ENCODE measurements at regions not wholly inside any gene's neighbourhood (a gene's known extent, or its start where the extent isn't known, plus 50 kb on each side); places are given as distances from the start of the nearest gene placed in this dataset.

GRCh38 chr15:61736790-61737189, 323.5 kb downstream of the VPS13C start:
- DNase-seq: no peak

- no peak for DNase-seq
Measured at GRCh38 chr15:61731099-61731498, 329.1 kb downstream of the VPS13C start.

- DNase-seq: no peak
Measured at GRCh38 chr15:61729646-61730045, 330.6 kb downstream of the VPS13C start.

- DNase-seq: no peak
Measured at GRCh38 chr15:61726166-61726565, 334.1 kb downstream of the VPS13C start.

- no peak for DNase-seq
Measured at GRCh38 chr15:61725251-61725650, 335.0 kb downstream of the VPS13C start.

- DNase-seq: no peak
Measured at GRCh38 chr15:61724251-61724939, 335.9 kb downstream of the VPS13C start.

GRCh38 chr15:61721418-61721817, 338.8 kb downstream of the VPS13C start:
- no peak for DNase-seq

- no peak for DNase-seq
Measured at GRCh38 chr15:61720197-61720704, 340.0 kb downstream of the VPS13C start.

GRCh38 chr15:61715082-61715481, 345.2 kb downstream of the VPS13C start:
- DNase-seq: no peak

GRCh38 chr15:61712129-61712759, 348.0 kb downstream of the VPS13C start:
- DNase-seq: no peak

GRCh38 chr15:61702224-61703020, 357.8 kb downstream of the VPS13C start:
- DNase-seq: no peak

- DNase-seq: no peak
Measured at GRCh38 chr15:61701455-61701854, 358.8 kb downstream of the VPS13C start.

- no peak for DNase-seq
Measured at GRCh38 chr15:61700803-61701202, 359.4 kb downstream of the VPS13C start.

GRCh38 chr15:61697796-61698195, 362.5 kb downstream of the VPS13C start:
- DNase-seq: no peak

GRCh38 chr15:61689067-61689466, 371.2 kb downstream of the VPS13C start:
- no peak for DNase-seq

GRCh38 chr15:61687651-61688050, 372.6 kb downstream of the VPS13C start:
- no peak for DNase-seq

GRCh38 chr15:61687124-61687523, 373.1 kb downstream of the VPS13C start:
- DNase-seq: no peak

- DNase-seq: no peak
Measured at GRCh38 chr15:61685971-61686370, 374.3 kb downstream of the VPS13C start.

GRCh38 chr15:61685534-61685933, 374.7 kb downstream of the VPS13C start:
- no peak for DNase-seq

- no peak for DNase-seq
Measured at GRCh38 chr15:61684749-61685467, 375.3 kb downstream of the VPS13C start.

GRCh38 chr15:61682891-61683735, 377.1 kb downstream of the VPS13C start:
- DNase-seq: no peak

GRCh38 chr15:61681676-61682075, 378.6 kb downstream of the VPS13C start:
- no peak for DNase-seq

Measured in HCEC 1CT (cell line).